NCI-H1694 (cell line): ENCODE measurements at regions not wholly inside any gene's neighbourhood (a gene's known extent, or its start where the extent isn't known, plus 50 kb on each side); places are given as distances from the start of the nearest gene placed in this dataset.

ENCODE experiments used
- DNase-seq: peaks from one replicate; lab custom pipeline; 2025; lab: John Stamatoyannopoulos, UW

GRCh38 chr11:95549301-95549700 is 240.3 kb downstream of the FAM76B start:
- no peak for DNase-seq

- DNase-seq, result no peak
Observed at GRCh38 chr11:95548416-95548815, 241.2 kb downstream of the FAM76B start.

- no peak for DNase-seq
Observed at GRCh38 chr11:95547976-95548375, 241.6 kb downstream of the FAM76B start.

DNA sequence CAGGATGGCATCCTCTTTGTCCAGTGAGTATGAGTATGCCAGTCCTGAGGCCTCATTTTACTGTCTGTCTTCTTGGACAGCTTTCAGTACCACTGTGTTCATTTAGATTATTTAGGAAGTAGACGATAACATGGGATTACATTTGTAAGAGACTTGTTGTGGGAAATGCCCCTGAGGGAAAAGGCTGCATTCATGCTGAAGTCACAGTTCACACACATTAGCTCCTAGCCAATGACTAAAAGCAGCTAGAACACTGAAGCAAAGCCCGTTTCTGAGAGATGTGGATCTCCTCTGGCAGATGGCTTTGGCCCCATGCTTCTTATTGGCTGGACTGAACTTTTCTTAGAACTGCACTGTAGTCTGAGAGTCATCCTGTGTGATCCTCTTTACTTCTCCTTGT is 242.4 kb downstream of the FAM76B start:
- no peak for DNase-seq

GRCh38 chr11:95545116-95545875 is 244.3 kb downstream of the FAM76B start:
- DNase-seq, result no peak

DNA sequence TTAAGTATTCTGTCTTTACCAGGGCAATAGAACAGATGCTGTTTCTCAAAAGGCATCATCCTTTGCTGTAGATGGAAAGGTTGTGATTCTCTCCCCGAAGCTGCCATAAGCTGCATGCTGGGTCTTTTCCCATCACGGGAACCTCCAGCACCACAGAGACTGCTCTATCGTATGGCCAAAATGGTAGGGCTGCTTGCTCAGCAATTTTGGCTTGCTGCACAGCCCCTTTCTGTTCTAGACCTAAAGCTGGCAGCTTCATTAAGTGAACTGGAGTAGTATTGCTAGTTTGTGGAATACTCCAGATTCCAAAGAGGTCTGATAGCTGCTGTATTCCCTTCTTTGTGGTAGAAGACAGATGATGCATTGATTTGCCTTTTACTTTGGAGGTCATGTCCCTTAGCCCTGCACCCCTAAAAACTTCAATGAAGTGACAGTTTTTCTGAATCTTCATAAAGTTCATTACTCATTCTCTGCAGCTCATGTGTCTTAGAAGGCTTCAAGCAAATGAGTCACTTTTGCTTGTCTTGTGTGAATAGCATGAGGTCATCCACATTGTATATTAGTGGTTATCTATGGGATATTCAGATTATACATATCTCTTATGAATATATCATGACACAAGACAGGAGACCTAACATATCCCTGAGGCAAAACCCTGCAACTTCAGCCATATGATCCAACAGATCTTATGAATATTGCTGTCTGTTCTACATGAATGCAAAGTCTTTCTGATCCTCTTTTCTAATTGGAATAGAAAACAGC is 245.3 kb downstream of the FAM76B start:
- no peak for DNase-seq

DNA sequence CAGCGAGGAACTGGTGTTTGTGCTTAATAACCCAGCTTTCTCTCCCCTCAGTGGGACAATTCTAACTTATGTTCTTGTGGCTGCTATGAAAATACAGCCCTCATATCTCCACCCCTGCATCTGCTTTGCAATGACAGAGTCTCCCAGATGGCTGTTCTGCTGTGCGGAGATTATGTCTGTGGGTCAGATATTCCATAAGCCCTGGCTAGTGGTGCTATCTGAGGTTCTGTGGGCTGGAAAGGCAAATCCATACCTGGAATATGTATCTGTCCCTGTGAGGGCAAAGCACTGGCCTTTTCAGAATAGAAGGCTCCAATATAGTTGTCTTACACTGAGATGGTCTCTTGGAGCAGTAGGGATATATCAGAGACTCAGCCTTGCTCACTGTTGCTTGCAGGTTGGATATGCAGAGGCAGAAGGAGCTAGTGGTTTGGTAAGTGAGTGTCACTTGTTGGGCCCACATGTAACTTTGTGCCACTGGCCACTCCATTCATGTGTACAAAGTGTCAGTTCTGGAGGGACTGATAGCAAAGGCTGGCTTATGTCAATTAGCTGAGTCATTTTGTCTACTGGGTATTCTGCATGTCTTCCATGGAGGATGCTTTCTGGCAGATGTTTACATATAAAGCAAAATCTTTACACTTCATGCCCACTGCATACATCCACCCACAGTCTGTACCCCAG is 246.6 kb downstream of the FAM76B start:
- no peak for DNase-seq

GRCh38 chr11:95541715-95542114 is 247.9 kb downstream of the FAM76B start:
- DNase-seq, result no peak

GRCh38 chr11:95536047-95536690 is 253.4 kb downstream of the FAM76B start:
- no peak for DNase-seq

- DNase-seq, result no peak
Observed at GRCh38 chr11:95534809-95535208, 254.8 kb downstream of the FAM76B start.

DNA sequence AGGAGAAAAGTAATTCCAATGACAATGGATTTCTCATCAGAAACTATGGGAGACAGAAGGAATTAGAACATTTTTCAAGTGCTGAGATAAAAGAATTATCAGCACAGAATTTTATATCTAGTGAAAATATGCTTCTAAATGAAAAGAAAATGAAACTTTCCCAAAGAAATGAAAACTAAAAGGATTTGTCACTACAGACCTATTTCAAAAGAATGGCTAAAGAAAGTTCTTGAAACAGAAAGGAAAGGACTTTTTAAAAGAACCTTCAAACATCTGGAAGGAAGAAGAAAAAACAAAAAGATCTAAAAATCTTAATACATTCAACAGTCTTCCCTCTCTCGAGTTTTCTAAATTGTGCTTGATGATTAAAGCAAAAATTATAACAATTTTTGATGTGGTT is 255.4 kb downstream of the FAM76B start:
- DNase-seq, result no peak

DNA sequence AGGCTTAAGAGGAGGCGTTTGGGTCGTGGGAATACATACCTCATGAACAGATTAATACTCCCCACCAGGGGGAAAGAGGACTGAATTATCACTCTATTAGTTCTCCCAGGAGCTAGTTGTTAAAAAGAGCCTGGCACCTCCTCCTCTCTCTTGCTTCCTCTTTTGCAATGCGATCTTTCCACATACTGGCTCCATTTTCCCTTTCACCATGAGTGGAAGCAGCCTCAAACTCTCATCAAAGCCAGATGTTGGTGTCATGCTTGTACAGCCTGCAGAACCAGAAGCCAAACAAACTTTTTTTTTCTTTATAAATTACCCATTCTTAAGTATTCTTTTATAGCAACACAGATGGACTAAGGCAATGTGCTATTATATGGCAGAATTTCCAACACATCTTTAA is 258.5 kb downstream of the FAM76B start:
- no peak for DNase-seq

GRCh38 chr11:95524314-95525036 is 265.1 kb downstream of the FAM76B start:
- DNase-seq, result no peak

DNA sequence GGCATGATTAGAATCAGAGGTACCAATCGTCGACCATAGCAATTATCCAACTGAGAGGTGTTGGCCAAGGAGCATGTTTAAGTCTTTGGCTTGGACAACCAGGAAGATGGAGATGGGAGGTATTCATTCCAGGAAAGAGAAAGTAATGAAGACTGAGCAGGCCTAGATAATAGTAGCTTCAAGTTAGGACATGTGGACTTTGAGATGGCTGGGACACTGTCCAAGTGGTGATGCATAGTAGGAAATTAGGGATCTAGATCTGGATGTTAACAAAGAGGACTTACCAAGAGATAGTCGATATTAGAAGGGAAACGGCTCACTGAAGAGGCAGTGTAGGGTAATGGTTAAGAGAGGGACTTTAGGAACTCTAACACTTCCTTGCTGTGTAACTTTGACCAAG is 266.7 kb downstream of the FAM76B start:
- DNase-seq, result no peak

- no peak for DNase-seq
Observed at GRCh38 chr11:95521862-95522261, 267.7 kb downstream of the FAM76B start.

- DNase-seq, result no peak
Observed at GRCh38 chr11:95521133-95521542, 268.4 kb downstream of the FAM76B start.

GRCh38 chr11:95520369-95521132 is 269.0 kb downstream of the FAM76B start:
- no peak for DNase-seq

DNA sequence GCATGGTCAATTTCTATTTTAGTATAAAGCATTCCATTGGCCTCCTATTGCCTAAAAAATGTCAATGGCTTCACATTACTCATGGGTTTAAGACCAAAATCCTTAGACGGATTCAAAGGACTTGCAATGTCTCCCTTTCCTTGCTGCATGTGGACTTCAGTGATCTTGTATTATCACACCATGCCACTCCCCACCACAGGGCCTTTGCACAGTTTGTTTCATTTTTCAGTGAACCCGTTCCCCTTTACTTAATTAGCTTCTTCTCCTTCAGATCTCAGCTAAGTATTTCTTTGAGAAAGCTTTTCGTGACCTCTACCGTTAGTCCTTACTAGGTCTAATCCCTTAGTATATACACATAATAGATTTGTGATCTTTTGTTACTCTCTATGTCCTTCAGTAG is 269.7 kb downstream of the FAM76B start:
- DNase-seq, result no peak

DNA sequence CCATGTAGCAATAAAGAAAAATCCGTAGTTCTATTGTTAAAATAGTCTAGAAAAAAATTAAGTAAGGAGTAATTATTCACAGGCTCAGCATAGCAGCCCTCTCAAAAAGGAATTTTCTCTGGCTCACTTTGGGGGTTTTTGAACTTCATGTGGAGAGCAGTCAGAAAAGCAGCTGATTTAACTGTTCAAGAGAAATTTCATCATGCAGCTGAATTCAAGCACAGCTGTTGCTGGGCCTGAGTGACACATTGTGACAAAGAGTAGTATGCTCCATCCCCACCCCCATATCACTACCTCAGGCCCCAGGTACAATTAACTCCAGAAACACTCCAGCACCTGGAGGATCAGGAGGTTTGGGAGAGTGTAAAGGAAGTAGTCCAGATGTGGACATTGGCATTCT is 272.1 kb downstream of the FAM76B start:
- DNase-seq, result no peak

GRCh38 chr11:95516786-95517185 is 272.8 kb downstream of the FAM76B start:
- DNase-seq, result no peak

DNA sequence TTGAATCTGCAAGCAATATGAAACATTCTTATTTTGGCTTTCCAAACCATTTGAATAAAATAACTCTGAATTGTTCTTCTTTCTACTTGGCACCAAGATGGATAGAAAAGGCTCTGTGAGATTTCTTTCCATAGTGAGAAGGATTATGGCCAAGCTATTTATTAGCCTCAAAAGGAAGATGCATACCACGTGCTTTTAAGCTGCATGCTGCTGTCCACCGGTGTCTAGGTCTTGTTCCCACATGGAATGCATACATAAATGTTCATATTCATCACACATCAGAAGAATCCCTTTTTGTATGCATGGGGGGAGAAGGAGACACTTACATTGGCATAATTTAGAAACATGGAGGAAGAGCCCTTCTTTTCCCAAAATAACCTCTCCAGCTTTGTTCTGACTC is 273.4 kb downstream of the FAM76B start:
- no peak for DNase-seq
